HG02610 (cell line): ENCODE measurements at regions not wholly inside any gene's neighbourhood (a gene's known extent, or its start where the extent isn't known, plus 50 kb on each side); places are given as distances from the start of the nearest gene placed in this dataset.
"Not testable (repeated sequence)": the region's sequence is repeated elsewhere in the genome, so short reads cannot be mapped to it uniquely, and the experiment has no call there.

Experiments used
- ATAC-seq: cut with Tn5 transposase; IDR thresholded peaks from one replicate; pipeline ENCODE4 v1.9.1; 2021; ENCODE audit warnings: mild to moderate bottlenecking, moderate library complexity; ENCODE audit not compliant: unreplicated experiment

- no peak for ATAC-seq
Observed at GRCh38 chr11:96508861-96509260, 119.0 kb downstream of the JRKL start.

DNA sequence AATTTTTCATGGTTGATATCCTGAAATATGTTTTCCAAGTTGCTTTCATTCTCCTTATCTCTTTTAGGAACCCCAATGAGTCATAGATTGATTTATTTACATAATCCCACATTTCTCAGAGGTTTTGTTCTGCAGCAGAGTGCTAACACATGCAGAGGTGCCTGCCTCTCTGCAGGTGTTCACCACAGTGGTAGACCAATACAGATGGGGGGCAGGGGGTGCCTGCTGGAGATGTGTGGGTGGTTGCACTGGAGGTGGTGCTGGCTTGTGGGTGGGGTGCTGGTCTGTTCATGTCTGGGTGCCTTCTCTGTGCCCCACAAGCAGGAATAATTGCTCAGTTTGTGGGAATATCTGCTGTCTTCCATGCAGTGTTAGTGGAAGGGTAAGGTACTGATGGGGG lies 131.1 kb downstream of the JRKL start:
- ATAC-seq: no peak

- ATAC-seq: no peak
Observed at GRCh38 chr11:96523656-96524055, 133.8 kb downstream of the JRKL start.

DNA sequence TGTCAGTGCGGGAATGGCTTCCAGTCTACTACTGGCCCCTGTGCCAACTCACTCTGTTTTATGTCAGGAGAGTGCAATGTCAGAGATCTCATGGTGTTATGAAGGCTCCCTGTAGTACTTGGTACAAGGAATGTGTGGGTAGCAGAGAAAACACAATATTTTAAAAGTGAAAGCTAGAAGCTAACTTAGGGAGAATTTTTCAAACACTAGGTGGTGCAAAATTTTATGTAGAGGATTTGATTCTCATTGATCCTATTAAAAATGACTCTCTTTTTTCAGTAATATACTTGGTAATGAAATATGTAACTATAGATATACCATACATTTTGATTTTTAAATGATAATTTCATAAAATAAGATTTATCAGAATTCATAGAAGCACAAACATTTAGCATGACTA lies 134.7 kb downstream of the JRKL start:
- ATAC-seq: no peak

DNA sequence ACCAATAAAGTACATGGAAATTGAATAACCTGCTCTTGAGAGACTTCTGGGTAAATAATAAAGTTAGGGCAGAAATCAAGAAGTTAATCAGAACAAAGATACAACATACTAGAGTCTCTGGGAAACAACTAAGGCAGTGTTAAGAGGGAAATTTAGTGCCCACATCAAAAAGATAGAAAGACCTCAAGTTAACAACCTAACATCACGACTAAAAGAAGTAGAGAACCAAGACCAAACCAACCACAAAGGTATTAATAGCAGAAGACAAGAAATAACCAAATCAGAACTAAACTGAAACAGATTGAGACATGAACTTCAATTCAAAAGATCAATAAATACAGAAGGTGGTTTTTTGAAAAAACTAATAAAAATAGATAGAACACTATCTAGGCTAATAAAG lies 140.7 kb downstream of the JRKL start:
- ATAC-seq: peak; percentile 64

- peak; percentile 73 for ATAC-seq
Observed at GRCh38 chr11:96538104-96538503, 148.3 kb downstream of the JRKL start.

DNA sequence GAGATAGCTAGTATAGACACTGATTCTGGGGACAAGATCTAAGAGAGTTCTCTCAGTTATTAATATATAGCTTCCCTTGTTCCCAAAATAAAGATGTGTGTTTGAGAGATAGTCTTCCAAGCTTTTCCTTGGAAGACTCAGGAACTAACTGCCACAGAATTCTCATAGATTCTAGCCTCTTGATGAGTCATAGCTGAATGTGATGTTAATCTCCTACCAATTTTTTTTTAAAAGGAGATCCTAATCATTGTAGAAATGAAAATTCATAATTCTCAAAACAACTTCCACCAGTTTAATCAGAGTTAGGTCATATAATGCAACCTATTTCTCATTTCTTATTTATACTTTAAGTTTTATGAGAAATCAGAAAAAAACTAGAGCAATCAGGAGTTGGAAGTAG lies 148.8 kb downstream of the JRKL start:
- no peak for ATAC-seq

DNA sequence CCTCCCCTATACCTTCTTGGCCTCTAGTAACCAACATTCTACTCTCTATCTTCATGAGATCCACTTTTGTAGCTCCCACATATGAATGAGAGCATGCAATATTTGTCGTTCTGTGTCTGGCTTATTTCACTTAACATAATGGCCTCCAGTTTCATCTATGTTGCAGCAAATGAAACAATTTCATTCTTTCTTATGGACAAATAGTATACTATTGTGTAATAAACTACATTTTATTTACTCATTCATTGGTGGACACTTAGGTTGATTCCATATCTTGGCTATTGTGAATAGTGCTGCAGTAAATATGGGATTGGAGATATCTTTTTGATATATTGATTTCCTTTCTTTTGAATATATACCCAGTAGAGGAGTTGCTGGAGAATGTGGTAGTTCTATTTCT lies 151.1 kb downstream of the JRKL start:
- ATAC-seq: no peak

GRCh38 chr11:96543177-96543576 lies 153.4 kb downstream of the JRKL start:
- ATAC-seq: no peak

DNA sequence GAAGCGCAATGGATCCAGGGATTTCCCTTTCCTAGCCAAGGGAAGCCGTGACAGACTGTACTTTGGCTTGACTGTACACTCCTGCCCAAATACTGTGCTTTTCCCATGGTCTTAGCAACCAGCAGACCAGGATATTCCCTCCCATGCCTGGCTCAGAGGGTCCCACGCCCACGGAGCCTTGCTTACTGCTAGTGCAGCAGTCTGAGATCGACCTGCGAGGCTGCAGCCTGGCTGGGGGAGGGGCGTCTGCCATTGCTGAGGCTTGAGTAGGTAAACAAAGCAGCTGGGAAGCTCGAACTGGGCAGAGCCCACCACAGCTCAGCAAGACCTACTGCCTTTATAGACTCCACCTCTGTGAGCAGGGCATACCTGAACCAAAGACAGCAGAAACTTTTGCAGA lies 155.4 kb downstream of the JRKL start:
- not testable (repeated sequence) for ATAC-seq

DNA sequence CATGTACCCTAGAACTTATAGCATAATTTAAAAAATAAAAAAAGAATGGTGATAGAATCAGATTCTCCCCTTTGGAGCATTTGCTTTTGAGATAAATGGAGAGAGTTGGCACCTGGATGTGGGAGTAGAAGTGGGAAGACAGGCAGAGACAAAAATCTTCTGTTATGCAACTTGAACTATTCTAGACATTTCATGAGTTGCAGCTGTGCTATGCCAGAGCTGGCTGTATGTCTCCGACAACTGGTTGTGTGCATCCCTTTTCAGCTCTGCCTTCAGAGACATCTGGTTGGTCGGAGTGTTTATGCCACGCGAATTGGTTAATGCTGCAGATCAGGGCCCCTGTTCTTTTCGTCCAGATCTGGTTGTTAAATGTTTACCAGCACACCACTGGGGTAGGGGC lies 161.3 kb downstream of the JRKL start:
- ATAC-seq: no peak

GRCh38 chr11:96554236-96554820 lies 164.5 kb downstream of the JRKL start:
- no peak for ATAC-seq

DNA sequence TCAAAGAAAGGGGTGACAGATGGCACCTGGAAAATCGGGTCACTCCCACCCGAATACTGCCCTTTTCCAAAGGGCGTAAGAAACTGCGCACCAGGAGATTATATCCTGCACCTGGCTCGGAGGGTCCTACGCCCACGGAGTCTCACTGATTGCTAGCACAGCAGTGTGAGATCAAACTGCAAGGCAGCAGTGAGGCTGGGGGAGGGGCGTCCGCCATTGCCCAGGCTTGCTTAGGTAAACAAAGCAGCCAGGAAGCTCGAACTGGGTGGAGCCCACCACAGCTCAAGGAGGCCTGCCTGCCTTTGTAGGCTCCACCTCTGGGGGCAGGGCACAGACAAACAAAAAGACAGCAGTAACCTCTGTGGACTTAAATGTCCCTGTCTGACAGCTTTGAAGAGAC lies 166.0 kb downstream of the JRKL start:
- ATAC-seq: not testable (repeated sequence)

DNA sequence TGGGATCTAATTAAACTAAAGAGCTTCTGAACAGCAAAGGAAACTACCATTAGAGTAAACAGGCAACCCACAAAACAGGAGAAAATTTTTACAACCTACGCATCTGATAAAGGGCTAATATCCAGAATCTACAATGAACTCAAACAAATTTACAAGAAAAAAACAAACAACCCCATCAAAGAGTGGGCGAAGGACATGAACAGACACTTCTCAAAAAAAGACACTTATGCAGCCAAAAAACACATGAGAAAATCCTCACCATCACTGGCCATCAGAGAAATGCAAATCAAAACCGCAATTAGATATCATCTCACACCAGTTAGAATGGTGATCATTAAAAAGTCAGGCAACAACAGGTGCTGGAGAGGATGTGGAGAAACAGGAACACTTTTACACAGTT lies 170.9 kb downstream of the JRKL start:
- not testable (repeated sequence) for ATAC-seq

- no peak for ATAC-seq
Observed at GRCh38 chr11:96567176-96567575, 177.4 kb downstream of the JRKL start.

DNA sequence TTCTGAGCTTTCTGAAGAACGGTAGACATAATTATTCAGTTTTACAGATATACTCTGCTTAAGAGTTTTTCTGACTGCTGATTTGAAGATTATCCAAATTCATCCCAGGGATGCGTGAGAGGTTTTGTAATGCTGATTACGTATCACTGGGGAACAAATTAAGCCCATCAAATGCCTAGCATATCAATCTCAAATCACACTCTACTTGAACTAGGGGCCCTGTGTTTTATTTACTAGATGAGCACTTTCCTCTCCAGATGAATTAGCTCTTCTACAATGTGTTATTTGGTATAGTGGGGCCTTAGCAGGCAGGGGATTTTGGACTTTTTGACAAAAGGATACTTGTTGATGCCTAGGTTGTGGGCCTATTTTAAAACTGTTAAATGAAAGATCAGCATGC lies 177.9 kb downstream of the JRKL start:
- ATAC-seq: no peak

DNA sequence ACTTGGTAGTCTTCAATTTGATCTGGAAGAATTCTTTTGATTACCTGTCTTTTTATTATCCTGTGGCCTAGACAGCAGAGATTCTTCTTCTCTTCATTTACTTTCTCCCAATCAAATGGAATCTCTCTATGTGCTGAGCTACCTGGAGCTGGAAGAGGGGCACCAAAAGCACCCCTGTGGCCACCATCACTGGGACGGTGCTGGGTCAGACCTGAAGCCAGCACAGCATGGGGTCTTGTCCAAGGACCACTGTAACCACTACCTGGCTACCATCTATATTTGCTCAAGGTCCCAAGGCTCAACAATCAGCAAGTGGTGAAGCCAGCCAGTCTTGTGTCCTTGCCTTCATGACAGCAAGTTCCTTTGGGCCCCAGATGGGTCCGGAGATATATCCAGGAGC lies 186.6 kb downstream of the JRKL start:
- ATAC-seq: no peak

GRCh38 chr11:96578379-96578778 lies 188.6 kb downstream of the JRKL start:
- no peak for ATAC-seq

- no peak for ATAC-seq
Observed at GRCh38 chr11:96579656-96580055, 189.8 kb downstream of the JRKL start.

DNA sequence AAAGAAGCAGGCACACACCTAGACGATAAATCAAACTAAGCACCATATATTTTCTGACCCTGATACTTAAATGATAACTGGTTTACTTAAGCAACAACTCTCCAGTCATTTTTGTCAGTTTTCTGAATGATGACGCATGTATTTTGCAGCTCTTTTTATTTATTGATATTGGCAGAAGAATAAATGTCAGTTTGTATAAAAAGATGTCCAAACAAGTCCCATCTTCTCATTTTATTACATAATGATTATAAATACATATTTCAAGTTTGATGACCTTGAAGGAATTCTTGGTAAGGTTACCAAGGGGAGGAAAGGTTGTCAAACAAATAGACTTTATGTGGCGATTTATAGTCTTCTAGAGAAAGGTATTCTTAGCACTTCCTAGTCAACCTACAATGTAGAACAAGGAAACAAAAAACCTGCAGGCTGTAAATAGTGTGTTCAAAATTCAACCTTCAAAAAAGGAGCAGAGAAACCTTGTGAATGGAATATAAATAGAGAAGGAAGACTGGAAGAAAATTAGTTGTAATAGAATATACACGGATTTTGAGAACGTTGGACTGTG lies 190.7 kb downstream of the JRKL start:
- no peak for ATAC-seq

GRCh38 chr11:96585944-96586880 lies 196.4 kb downstream of the JRKL start:
- ATAC-seq: not testable (repeated sequence)

- not testable (repeated sequence) for ATAC-seq
Observed at GRCh38 chr11:96588793-96589192, 199.0 kb downstream of the JRKL start.
